ENCODE measurements at regions not wholly inside any gene's neighbourhood (a gene's known extent, or its start where the extent isn't known, plus 50 kb on each side); places are given as distances from the start of the nearest gene placed in this dataset.

GRCh38 chr15:37758412-37758811 lies 176.0 kb upstream of the TMCO5A start:
- TF ChIP-seq CTCF (IDR thresholded peaks at IDR 0.05; ENCODE audit: low read depth, low read length): no peak
- no peak for TF ChIP-seq POLR2A (IDR thresholded peaks at IDR 0.05; ENCODE audit: extremely low read depth, insufficient read length)
- no peak for TF ChIP-seq MYC (IDR thresholded peaks at IDR 0.05; ENCODE audit: low read depth, low read length)

Measured in NB4 (cell line).